ENCODE measurements at regions not wholly inside any gene's neighbourhood (a gene's known extent, or its start where the extent isn't known, plus 50 kb on each side); places are given as distances from the start of the nearest gene placed in this dataset.

DNA sequence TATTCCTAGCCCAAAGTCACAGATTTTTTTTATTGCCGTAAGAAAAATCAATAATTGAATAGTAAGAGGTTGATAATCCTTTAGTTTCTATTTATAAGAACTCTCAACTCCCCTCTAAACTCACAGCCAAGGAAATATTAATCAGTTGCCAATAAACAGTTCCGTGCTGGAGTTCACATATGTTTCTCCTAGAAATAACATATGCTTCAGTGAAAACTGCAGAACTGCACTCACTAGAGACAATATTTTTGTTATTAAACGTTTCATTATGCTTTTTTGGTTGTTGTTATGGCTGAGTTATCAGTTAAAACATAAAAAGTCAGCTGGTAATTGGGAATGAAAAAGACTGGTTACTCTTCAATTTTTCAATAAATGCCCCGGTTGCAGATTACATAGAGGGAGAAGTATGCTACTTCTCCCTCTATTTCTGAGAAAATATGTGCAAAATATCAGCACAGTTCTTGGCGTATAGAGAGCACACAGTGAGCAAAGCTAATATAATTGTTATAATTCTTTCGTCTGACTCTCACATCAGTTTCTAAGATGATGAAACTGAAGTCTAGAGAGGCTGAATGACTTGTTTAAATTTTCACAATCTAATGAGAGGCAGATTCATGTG lies 781.2 kb upstream of the GRM7 start:
- Histone ChIP-seq H3K4me1 (ENCODE audit: control insufficient read depth in 2 of 2, insufficient read depth in 1 of 2, low read depth in 1 of 2, low read length in 2 of 2) (no peaks in the 10 kb centered on the region), H2BK120ac (ENCODE audit: low read depth, low read length) (no peak overlapping the region), H3K4me3 (ENCODE audit: low read length in 2 of 2) (no peak overlapping the region), H3K4ac (ENCODE audit: low read length) (no peak overlapping the region), H2AFZ (ENCODE audit: low read length) (no peak overlapping the region), H4K8ac (ENCODE audit: low read depth, low read length) (no peak overlapping the region), H3K9me3 (replicated peaks in 1 of 2; ENCODE audit: control insufficient read depth in 2 of 2, insufficient read depth in 1 of 2, low read depth in 1 of 2, low read length in 2 of 2) (no peaks in the 10 kb centered on the region), H2BK12ac (ENCODE audit: low read length) (no peak overlapping the region), H4K91ac (ENCODE audit: low read depth, low read length, poor library complexity) (no peak overlapping the region), H2BK15ac (ENCODE audit: low read length) (no peak overlapping the region), H3K36me3 (replicated peaks in 1 of 2; ENCODE audit: control insufficient read depth in 2 of 2, insufficient read depth in 2 of 2, low read length in 2 of 2) (no peaks in the 10 kb centered on the region), H3K18ac (ENCODE audit: low read length) (no peak overlapping the region), H3K4me2 (ENCODE audit: insufficient read depth, low read length, poor library complexity, severe bottlenecking) (no peak overlapping the region), H3K9ac (ENCODE audit: low read depth, low read length, poor library complexity) (no peak overlapping the region), H3K27ac (replicated peaks; ENCODE audit: low read length) (no peak overlapping the region), H3K14ac (ENCODE audit: low read length) (no peak overlapping the region), H2BK5ac (ENCODE audit: low read length) (no peak overlapping the region), H2AK5ac (ENCODE audit: low read depth, low read length) (no peak overlapping the region), H3K79me1 (ENCODE audit: low read depth, low read length) (no peaks in the 10 kb centered on the region), H3K27me3 (ENCODE audit: control insufficient read depth in 3 of 3, insufficient read depth in 3 of 3, low read depth in 1 of 3, low read length in 3 of 3) (no peaks in the 10 kb centered on the region), H3K23ac (ENCODE audit: low read depth, low read length, poor library complexity) (no peak overlapping the region)
- DNase-seq (ENCODE audit: low spot score), result no peak
- WGBS, 2 donors (ENCODE audit: extremely low coverage in 2 of 2, insufficient read length in 2 of 2, insufficient replicate concordance in 1 of 2), result no CpG with 5 or more reads among the region's 6 CpGs

DNA sequence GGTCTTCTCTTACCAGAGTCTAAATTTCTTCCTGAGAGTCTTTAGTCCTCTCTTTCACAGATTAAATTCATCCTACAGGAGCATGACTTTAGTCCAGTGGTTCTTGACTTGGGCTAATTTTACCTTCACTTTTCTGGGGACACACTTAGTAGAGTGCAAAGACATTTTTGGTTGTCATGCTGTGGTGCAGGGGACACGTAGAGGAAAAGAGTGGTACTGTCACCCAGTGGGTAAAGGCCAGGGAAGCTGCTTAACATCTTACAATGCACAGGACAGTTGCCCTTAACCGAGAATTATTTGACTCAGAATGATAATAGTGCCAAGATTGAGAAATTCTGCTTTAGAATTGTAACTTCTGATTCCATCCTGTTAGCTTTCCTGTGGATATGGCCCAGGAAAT lies 772.5 kb upstream of the GRM7 start:
- Histone ChIP-seq H3K4me2 (ENCODE audit: insufficient read depth, low read length, poor library complexity, severe bottlenecking) (no peak overlapping the region), H4K8ac (ENCODE audit: low read depth, low read length) (no peak overlapping the region), H3K27ac (replicated peaks; ENCODE audit: low read length) (no peak overlapping the region), H3K14ac (ENCODE audit: low read length) (no peak overlapping the region), H3K9me3 (replicated peaks in 1 of 2; ENCODE audit: control insufficient read depth in 2 of 2, insufficient read depth in 1 of 2, low read depth in 1 of 2, low read length in 2 of 2) (no peaks in the 10 kb centered on the region), H3K23ac (ENCODE audit: low read depth, low read length, poor library complexity) (no peak overlapping the region), H2BK5ac (ENCODE audit: low read length) (no peak overlapping the region), H3K4me1 (ENCODE audit: control insufficient read depth in 2 of 2, insufficient read depth in 1 of 2, low read depth in 1 of 2, low read length in 2 of 2) (no peaks in the 10 kb centered on the region), H3K4ac (ENCODE audit: low read length) (no peak overlapping the region), H2AK5ac (ENCODE audit: low read depth, low read length) (no peak overlapping the region), H2BK12ac (ENCODE audit: low read length) (no peak overlapping the region), H3K4me3 (ENCODE audit: low read length in 2 of 2) (no peak overlapping the region), H2BK15ac (ENCODE audit: low read length) (no peak overlapping the region), H4K91ac (ENCODE audit: low read depth, low read length, poor library complexity) (no peak overlapping the region), H3K9ac (ENCODE audit: low read depth, low read length, poor library complexity) (no peak overlapping the region), H3K36me3 (replicated peaks in 1 of 2; ENCODE audit: control insufficient read depth in 2 of 2, insufficient read depth in 2 of 2, low read length in 2 of 2) (no peaks in the 10 kb centered on the region), H3K27me3 (ENCODE audit: control insufficient read depth in 3 of 3, insufficient read depth in 3 of 3, low read depth in 1 of 3, low read length in 3 of 3) (no peaks in the 10 kb centered on the region), H2BK120ac (ENCODE audit: low read depth, low read length) (no peak overlapping the region), H3K18ac (ENCODE audit: low read length) (no peak overlapping the region), H2AFZ (ENCODE audit: low read length) (no peak overlapping the region), H3K79me1 (ENCODE audit: low read depth, low read length) (no peaks in the 10 kb centered on the region)
- no CpG with 5 or more reads among the region's 2 CpGs for WGBS, 2 donors (ENCODE audit: extremely low coverage in 2 of 2, insufficient read length in 2 of 2, insufficient replicate concordance in 1 of 2)
- DNase-seq (ENCODE audit: low spot score), result no peak

DNA sequence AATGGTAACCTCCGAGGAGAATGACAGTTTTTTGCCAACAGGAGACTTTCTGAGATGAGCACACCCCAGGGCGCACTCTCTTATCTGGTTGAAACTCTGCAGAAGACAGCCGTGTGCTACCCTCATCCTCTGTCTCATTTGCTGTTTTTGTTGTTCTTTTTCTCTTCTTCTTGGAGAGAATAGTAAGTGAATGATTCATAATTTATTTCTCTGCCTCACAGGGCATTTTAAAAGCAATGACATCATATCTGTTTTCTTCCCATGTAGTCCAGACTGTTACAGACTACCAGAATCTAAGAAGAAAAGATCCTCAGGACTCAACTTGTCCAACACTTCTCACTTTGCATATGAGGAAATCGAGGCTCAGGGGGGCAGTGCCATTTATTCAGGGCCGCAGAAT lies 771.1 kb upstream of the GRM7 start:
- WGBS, 2 donors (ENCODE audit: extremely low coverage in 2 of 2, insufficient read length in 2 of 2, insufficient replicate concordance in 1 of 2), result no CpG with 5 or more reads among the region's 5 CpGs

DNA sequence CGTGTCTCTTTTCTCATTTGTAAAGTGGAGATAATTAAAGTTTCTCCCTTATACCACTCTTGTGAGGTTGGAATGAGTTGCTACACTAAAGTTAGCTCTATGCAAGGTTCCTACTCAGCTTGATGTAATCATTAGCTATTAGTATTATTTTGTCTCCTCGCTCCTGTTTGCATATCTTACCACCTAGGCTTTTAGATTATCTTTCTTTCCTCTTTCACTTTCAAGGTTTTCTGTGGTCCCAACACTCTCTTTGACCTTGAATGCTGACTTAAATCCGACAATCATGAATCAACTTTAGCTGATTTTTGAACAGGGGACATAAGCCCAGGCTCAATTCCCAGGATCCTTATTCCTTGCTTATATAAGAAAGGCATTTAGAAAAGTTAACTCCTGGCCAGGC lies 769.7 kb upstream of the GRM7 start:
- H2BK5ac ChIP-seq (ENCODE audit: low read length), result no peak overlapping the region
- WGBS, 2 donors (ENCODE audit: extremely low coverage in 2 of 2, insufficient read length in 2 of 2, insufficient replicate concordance in 1 of 2), result no CpG with 5 or more reads among the region's 3 CpGs
- no peak overlapping the region for H3K23ac ChIP-seq (ENCODE audit: low read depth, low read length, poor library complexity)
- H3K4me2 ChIP-seq (ENCODE audit: insufficient read depth, low read length, poor library complexity, severe bottlenecking), result no peak overlapping the region
- H2AK5ac ChIP-seq (ENCODE audit: low read depth, low read length), result no peak overlapping the region
- no peak overlapping the region for H2BK15ac ChIP-seq (ENCODE audit: low read length)
- no peak overlapping the region for H3K18ac ChIP-seq (ENCODE audit: low read length)
- no peaks in the 10 kb centered on the region for H3K36me3 ChIP-seq (replicated peaks in 1 of 2; ENCODE audit: control insufficient read depth in 2 of 2, insufficient read depth in 2 of 2, low read length in 2 of 2)
- no peak overlapping the region for H3K4me3 ChIP-seq (ENCODE audit: low read length in 2 of 2)
- no peak overlapping the region for H2BK120ac ChIP-seq (ENCODE audit: low read depth, low read length)
- no peak overlapping the region for H2BK12ac ChIP-seq (ENCODE audit: low read length)
- H3K9ac ChIP-seq (ENCODE audit: low read depth, low read length, poor library complexity), result no peak overlapping the region
- no peaks in the 10 kb centered on the region for H3K79me1 ChIP-seq (ENCODE audit: low read depth, low read length)
- H3K14ac ChIP-seq (ENCODE audit: low read length), result no peak overlapping the region
- no peak overlapping the region for H4K8ac ChIP-seq (ENCODE audit: low read depth, low read length)
- no peaks in the 10 kb centered on the region for H3K9me3 ChIP-seq (replicated peaks in 1 of 2; ENCODE audit: control insufficient read depth in 2 of 2, insufficient read depth in 1 of 2, low read depth in 1 of 2, low read length in 2 of 2)
- H3K4me1 ChIP-seq (ENCODE audit: control insufficient read depth in 2 of 2, insufficient read depth in 1 of 2, low read depth in 1 of 2, low read length in 2 of 2), result no peaks in the 10 kb centered on the region
- no peak overlapping the region for H4K91ac ChIP-seq (ENCODE audit: low read depth, low read length, poor library complexity)
- DNase-seq (ENCODE audit: low spot score), result no peak
- H3K27ac ChIP-seq (replicated peaks; ENCODE audit: low read length), result no peak overlapping the region
- no peak overlapping the region for H3K4ac ChIP-seq (ENCODE audit: low read length)
- no peak overlapping the region for H2AFZ ChIP-seq (ENCODE audit: low read length)
- no peaks in the 10 kb centered on the region for H3K27me3 ChIP-seq (ENCODE audit: control insufficient read depth in 3 of 3, insufficient read depth in 3 of 3, low read depth in 1 of 3, low read length in 3 of 3)

More for the DNA sequence above, 771.1 kb upstream of the GRM7 start:
- no peak overlapping the region for H3K9ac ChIP-seq (ENCODE audit: low read depth, low read length, poor library complexity)
- no peaks in the 10 kb centered on the region for H3K36me3 ChIP-seq (replicated peaks in 1 of 2; ENCODE audit: control insufficient read depth in 2 of 2, insufficient read depth in 2 of 2, low read length in 2 of 2)
- H3K4ac ChIP-seq (ENCODE audit: low read length), result no peak overlapping the region
- no peak overlapping the region for H3K27ac ChIP-seq (replicated peaks; ENCODE audit: low read length)
- H3K4me1 ChIP-seq (ENCODE audit: control insufficient read depth in 2 of 2, insufficient read depth in 1 of 2, low read depth in 1 of 2, low read length in 2 of 2), result no peaks in the 10 kb centered on the region
- H2BK5ac ChIP-seq (ENCODE audit: low read length), result no peak overlapping the region
- H3K4me2 ChIP-seq (ENCODE audit: insufficient read depth, low read length, poor library complexity, severe bottlenecking), result no peak overlapping the region
- no peak overlapping the region for H3K23ac ChIP-seq (ENCODE audit: low read depth, low read length, poor library complexity)
- no peaks in the 10 kb centered on the region for H3K9me3 ChIP-seq (replicated peaks in 1 of 2; ENCODE audit: control insufficient read depth in 2 of 2, insufficient read depth in 1 of 2, low read depth in 1 of 2, low read length in 2 of 2)
- H2AFZ ChIP-seq (ENCODE audit: low read length), result no peak overlapping the region
- H2BK120ac ChIP-seq (ENCODE audit: low read depth, low read length), result no peak overlapping the region
- H3K79me1 ChIP-seq (ENCODE audit: low read depth, low read length), result no peaks in the 10 kb centered on the region
- H3K4me3 ChIP-seq (ENCODE audit: low read length in 2 of 2), result no peak overlapping the region
- H2BK12ac ChIP-seq (ENCODE audit: low read length), result no peak overlapping the region
- no peak overlapping the region for H4K8ac ChIP-seq (ENCODE audit: low read depth, low read length)
- no peak overlapping the region for H4K91ac ChIP-seq (ENCODE audit: low read depth, low read length, poor library complexity)
- H2BK15ac ChIP-seq (ENCODE audit: low read length), result no peak overlapping the region
- H2AK5ac ChIP-seq (ENCODE audit: low read depth, low read length), result no peak overlapping the region
- no peak overlapping the region for H3K14ac ChIP-seq (ENCODE audit: low read length)
- H3K27me3 ChIP-seq (ENCODE audit: control insufficient read depth in 3 of 3, insufficient read depth in 3 of 3, low read depth in 1 of 3, low read length in 3 of 3), result no peaks in the 10 kb centered on the region
- no peak overlapping the region for H3K18ac ChIP-seq (ENCODE audit: low read length)
- DNase-seq (ENCODE audit: low spot score), result no peak
